Small intestine (tissue), 7 donors: ENCODE measurements at regions not wholly inside any gene's neighbourhood (a gene's known extent, or its start where the extent isn't known, plus 50 kb on each side); places are given as distances from the start of the nearest gene placed in this dataset.

ENCODE experiments used
- DNase-seq, 2 donors: peaks; one replicate each; pipeline versions ENCODE4 v3.0.0 to v3.0.0-alpha.2; 2013
- FAIRE-seq: peaks from 2 replicates; lab custom pipeline; 2012; peaks lifted over from hg19 to GRCh38; lab: Jason Lieb, UNC
- H3K27ac ChIP-seq, 3 donors: one replicate each; pipeline ENCODE4 v1.5.1; 2013; ENCODE audit warnings: low read length in 2 of 3, mild to moderate bottlenecking in 2 of 3, control low read depth in 1 of 3, inconsistent platforms in 1 of 3, low read depth in 1 of 3, moderate library complexity in 1 of 3
- H3K27me3 ChIP-seq, 3 donors: one replicate each; pipeline ENCODE4 v1.6.1; 2013; ENCODE audit warnings: low read length in 3 of 3, inconsistent platforms in 1 of 3; ENCODE audit not compliant: control insufficient read depth in 3 of 3, insufficient read depth in 3 of 3
- H3K36me3 ChIP-seq, 3 donors: one replicate each; pipeline ENCODE4 v1.6.1; 2013; ENCODE audit warnings: low read length in 3 of 3, inconsistent platforms in 1 of 3, low read depth in 1 of 3, mild to moderate bottlenecking in 1 of 3, moderate library complexity in 1 of 3; ENCODE audit not compliant: control insufficient read depth in 3 of 3, insufficient read depth in 2 of 3
- H3K4me1 ChIP-seq, 3 donors: one replicate each; pipeline ENCODE4 v1.6.1; 2013; ENCODE audit warnings: low read length in 2 of 3, inconsistent platforms in 1 of 3, low read depth in 1 of 3, mild to moderate bottlenecking in 1 of 3, moderate library complexity in 1 of 3; ENCODE audit not compliant: control insufficient read depth in 3 of 3, insufficient read depth in 2 of 3
- H3K4me3 ChIP-seq, 3 donors: one replicate each; pipeline ENCODE4 v1.5.1; 2013; ENCODE audit warnings: low read length in 3 of 3, control low read depth in 1 of 3, inconsistent platforms in 1 of 3, low read depth in 1 of 3, mild to moderate bottlenecking in 1 of 3, moderate library complexity in 1 of 3
- H3K9me3 ChIP-seq, 2 donors: one replicate each; pipeline ENCODE4 v1.6.1; 2013; ENCODE audit warnings: low read depth in 1 of 2, low read length in 1 of 2; ENCODE audit not compliant: control insufficient read depth in 2 of 2, insufficient read depth in 1 of 2
- whole genome bisulfite sequencing, 3 donors: extraction: QIAGEN DNeasy Blood & Tissue Kit; methylation state at CpG; one replicate each; pipeline ENCODE4 v1.1.7; 2013; 5-methylcytosine and 5-hydroxymethylcytosine counted together
- donor health status: healthy with polysubstance abuse.
- donor health status: control.
- donor health status: control.
- donor health status: Bipolar disorder and iron deficiency.
- donor health status: healthy.

- no peak for FAIRE-seq
- Histone ChIP-seq H3K4me3 (no peak overlapping the region), H3K36me3 (no peaks in the 10 kb centered on the region), H3K9me3 (no peaks in the 10 kb centered on the region), H3K27me3 (no peaks in the 10 kb centered on the region), H3K27ac (no peak overlapping the region), H3K4me1 (no peaks in the 10 kb centered on the region)
- WGBS, 3 donors: 60 to 75% (median 65%) methylated on average over 6 of the region's 6 CpGs
- DNase-seq: no peak
Observed at GRCh38 chr11:91394073-91394726, 830.4 kb upstream of the FAT3 start.

DNA sequence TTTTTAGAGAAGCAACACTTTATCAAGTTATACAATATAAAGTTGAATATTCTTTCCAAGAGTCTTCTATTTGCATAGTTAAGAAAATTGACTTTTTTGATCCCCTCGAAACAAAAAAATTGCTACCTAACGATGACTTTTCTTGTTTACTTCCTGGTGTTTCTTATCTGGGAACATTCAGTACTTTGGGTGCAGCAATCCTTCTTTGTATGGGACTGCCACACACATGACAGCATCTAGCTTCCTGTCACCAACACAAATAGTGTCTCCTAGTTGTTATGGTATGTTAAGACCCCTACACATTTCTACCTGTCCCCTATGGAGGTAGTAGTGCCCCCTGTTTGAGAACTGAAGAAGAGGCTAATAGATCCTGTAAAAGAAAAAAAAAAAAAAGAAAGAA is 841.7 kb upstream of the FAT3 start:
- Histone ChIP-seq H3K4me3 (no peak overlapping the region), H3K9me3 (no peaks in the 10 kb centered on the region), H3K27ac (no peak overlapping the region), H3K36me3 (no peaks in the 10 kb centered on the region), H3K4me1 (no peaks in the 10 kb centered on the region), H3K27me3 (no peaks in the 10 kb centered on the region)
- 17 to 53% (median 27%) methylated on average over 2 of the region's 2 CpGs for WGBS, 3 donors
- DNase-seq (peak in 1 of 2 donors; percentile 4), FAIRE-seq (no peak)

GRCh38 chr11:91374794-91375193 is 849.8 kb upstream of the FAT3 start:
- no peaks in the 10 kb centered on the region for H3K9me3 ChIP-seq
- DNase-seq (no peak), FAIRE-seq (no peak)
- no peak overlapping the region for H3K27ac ChIP-seq
- no peaks in the 10 kb centered on the region for H3K27me3 ChIP-seq
- 46 to 66% (median 54%) methylated on average over 2 of the region's 2 CpGs for WGBS, 3 donors
- no peaks in the 10 kb centered on the region for H3K4me1 ChIP-seq
- no peak overlapping the region for H3K4me3 ChIP-seq
- H3K36me3 ChIP-seq: no peaks in the 10 kb centered on the region

GRCh38 chr11:91373497-91373896 is 851.1 kb upstream of the FAT3 start:
- no peaks in the 10 kb centered on the region for H3K27me3 ChIP-seq
- H3K9me3 ChIP-seq: no peaks in the 10 kb centered on the region
- H3K27ac ChIP-seq: no peak overlapping the region
- H3K36me3 ChIP-seq: no peaks in the 10 kb centered on the region
- FAIRE-seq (no peak), DNase-seq (no peak)
- no peak overlapping the region for H3K4me3 ChIP-seq
- H3K4me1 ChIP-seq: no peaks in the 10 kb centered on the region
- WGBS, 3 donors: 59 to 69% (median 67%) methylated on average over 4 of the region's 4 CpGs

DNA sequence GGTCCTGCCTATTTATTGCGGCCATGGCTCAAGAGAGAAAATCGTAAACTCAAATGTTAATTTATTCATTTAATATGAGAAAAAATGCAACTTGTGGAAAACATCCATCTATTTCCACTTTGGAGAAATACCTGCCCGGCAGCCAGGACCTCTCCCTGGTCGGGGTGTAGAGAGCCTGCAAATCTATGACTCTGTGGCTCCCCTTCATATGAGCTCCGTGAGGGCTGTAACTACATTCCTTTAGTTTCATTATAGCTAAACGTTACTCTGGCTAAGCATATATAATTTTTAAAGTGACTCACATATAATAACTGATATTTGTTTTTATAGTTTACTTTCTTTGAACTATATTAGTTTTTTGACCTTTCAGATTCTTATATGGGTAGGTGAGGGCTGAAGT is 857.8 kb upstream of the FAT3 start:
- FAIRE-seq: no peak
- H3K27ac ChIP-seq: no peak overlapping the region
- no peaks in the 10 kb centered on the region for H3K4me1 ChIP-seq
- no peak for DNase-seq
- H3K4me3 ChIP-seq: no peak overlapping the region
- H3K27me3 ChIP-seq: no peaks in the 10 kb centered on the region
- WGBS, 3 donors: 66 to 80% (median 79%) methylated on average over 6 of the region's 6 CpGs
- H3K9me3 ChIP-seq: no peaks in the 10 kb centered on the region
- H3K36me3 ChIP-seq: no peaks in the 10 kb centered on the region

GRCh38 chr11:91365986-91366585 is 858.5 kb upstream of the FAT3 start:
- Histone ChIP-seq H3K27me3 (no peaks in the 10 kb centered on the region), H3K4me1 (no peaks in the 10 kb centered on the region), H3K9me3 (no peaks in the 10 kb centered on the region), H3K27ac (no peak overlapping the region), H3K36me3 (no peaks in the 10 kb centered on the region), H3K4me3 (no peak overlapping the region)
- WGBS, 3 donors: 76 to 81% (median 76%) methylated on average over 7 of the region's 7 CpGs
- FAIRE-seq: no peak
- no peak for DNase-seq

DNA sequence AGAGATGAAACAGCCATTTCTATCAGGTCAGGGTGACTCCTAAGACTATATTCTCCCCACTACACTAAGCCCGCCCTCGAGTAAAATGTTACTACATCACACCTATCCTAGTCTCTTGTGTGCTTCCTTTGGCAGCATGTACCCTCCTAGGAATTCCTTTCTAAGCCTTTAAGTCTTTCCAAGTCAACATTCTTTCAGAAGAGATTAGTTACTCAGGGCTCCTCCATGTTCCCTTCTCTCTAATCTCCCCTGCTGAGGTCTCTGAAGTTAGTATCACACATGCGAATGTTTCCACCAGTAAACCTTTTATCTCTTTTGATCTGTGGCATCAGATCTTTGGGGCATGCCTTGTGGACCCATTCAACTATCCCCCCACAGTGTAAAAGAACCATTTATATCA is 873.7 kb upstream of the FAT3 start:
- 58 to 73% (median 67%) methylated on average over 3 of the region's 3 CpGs for WGBS, 3 donors
- no peak overlapping the region for H3K27ac ChIP-seq
- FAIRE-seq (no peak), DNase-seq (no peak)
- no peaks in the 10 kb centered on the region for H3K4me1 ChIP-seq
- no peaks in the 10 kb centered on the region for H3K9me3 ChIP-seq
- H3K27me3 ChIP-seq: no peaks in the 10 kb centered on the region
- no peak overlapping the region for H3K4me3 ChIP-seq
- no peaks in the 10 kb centered on the region for H3K36me3 ChIP-seq

- no peak for DNase-seq
- Histone ChIP-seq H3K4me1 (no peaks in the 10 kb centered on the region), H3K4me3 (no peak overlapping the region), H3K36me3 (no peaks in the 10 kb centered on the region), H3K27ac (no peak overlapping the region), H3K9me3 (peaks cover 0 to 2% of the 10 kb centered on the region in 2 donors), H3K27me3 (no peaks in the 10 kb centered on the region)
- 78 to 87% (median 80%) methylated on average over 2 of the region's 2 CpGs for WGBS, 3 donors
- FAIRE-seq: no peak
Observed at GRCh38 chr11:91326751-91327150, 897.9 kb upstream of the FAT3 start.

DNA sequence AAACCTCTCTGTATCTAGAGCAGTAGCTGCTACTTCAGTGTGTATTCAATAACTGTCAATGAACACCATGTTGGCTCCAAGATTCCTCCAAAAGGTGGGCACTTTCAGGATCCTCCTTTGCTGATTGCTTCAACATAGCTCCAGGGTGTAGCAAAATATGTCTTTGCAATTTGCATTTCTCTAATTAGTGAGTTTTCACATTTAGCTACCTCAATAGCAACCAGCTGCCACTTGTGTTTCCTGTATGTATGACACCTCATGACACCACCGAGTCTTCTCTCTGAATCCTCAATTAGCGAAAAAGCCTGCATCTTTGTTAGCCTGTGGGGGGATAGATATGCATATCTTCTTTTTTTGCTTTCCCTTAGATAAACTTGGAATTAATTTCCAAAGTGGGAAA is 898.3 kb upstream of the FAT3 start:
- H3K4me1 ChIP-seq: no peaks in the 10 kb centered on the region
- WGBS, 3 donors: 65 to 74% (median 73%) methylated on average over 2 of the region's 2 CpGs
- H3K4me3 ChIP-seq: no peak overlapping the region
- no peak overlapping the region for H3K27ac ChIP-seq
- FAIRE-seq (no peak), DNase-seq (no peak)
- H3K27me3 ChIP-seq: no peaks in the 10 kb centered on the region
- H3K36me3 ChIP-seq: no peaks in the 10 kb centered on the region
- H3K9me3 ChIP-seq: peaks cover 0 to 6% of the 10 kb centered on the region in 2 donors
